ENCODE measurements at regions not wholly inside any gene's neighbourhood (a gene's known extent, or its start where the extent isn't known, plus 50 kb on each side); places are given as distances from the start of the nearest gene placed in this dataset.

DNA sequence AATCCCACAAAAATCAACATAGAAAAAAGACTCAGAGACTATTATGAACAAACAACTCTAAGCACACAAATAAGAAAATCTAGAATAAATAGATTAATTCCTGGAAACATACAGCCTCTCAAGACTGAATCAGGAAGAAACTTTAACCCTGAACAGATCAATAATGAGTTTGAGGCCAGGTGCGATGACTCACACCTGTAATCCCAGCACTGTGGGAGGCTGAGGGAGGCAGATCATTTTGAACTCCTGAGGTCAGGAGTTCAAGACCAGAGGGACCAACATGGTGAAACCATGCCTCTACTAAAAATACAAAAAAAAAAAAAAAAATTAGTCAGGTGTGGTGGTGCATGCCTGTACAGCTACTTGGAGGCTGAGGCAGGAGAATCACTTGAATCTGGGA lies 499.5 kb upstream of the LUZP2 start:
- intact Hi-C loops (cut with DNase I) = no loop called here
- H3K9me3 ChIP-seq = no peaks in the 10 kb centered on the region
- DNase-seq (ENCODE audit: extremely low spot score in 2 of 2) = no peak
- no peaks in the 10 kb centered on the region for H3K27me3 ChIP-seq
- TF ChIP-seq POLR2A (IDR thresholded peaks at IDR 0.05) = no peak
- TF ChIP-seq POLR2AphosphoS5 (IDR thresholded peaks at IDR 0.05; ENCODE audit: insufficient read depth in 1 of 2, low read depth in 1 of 2) = no peak
- TF ChIP-seq, protein P1, sequence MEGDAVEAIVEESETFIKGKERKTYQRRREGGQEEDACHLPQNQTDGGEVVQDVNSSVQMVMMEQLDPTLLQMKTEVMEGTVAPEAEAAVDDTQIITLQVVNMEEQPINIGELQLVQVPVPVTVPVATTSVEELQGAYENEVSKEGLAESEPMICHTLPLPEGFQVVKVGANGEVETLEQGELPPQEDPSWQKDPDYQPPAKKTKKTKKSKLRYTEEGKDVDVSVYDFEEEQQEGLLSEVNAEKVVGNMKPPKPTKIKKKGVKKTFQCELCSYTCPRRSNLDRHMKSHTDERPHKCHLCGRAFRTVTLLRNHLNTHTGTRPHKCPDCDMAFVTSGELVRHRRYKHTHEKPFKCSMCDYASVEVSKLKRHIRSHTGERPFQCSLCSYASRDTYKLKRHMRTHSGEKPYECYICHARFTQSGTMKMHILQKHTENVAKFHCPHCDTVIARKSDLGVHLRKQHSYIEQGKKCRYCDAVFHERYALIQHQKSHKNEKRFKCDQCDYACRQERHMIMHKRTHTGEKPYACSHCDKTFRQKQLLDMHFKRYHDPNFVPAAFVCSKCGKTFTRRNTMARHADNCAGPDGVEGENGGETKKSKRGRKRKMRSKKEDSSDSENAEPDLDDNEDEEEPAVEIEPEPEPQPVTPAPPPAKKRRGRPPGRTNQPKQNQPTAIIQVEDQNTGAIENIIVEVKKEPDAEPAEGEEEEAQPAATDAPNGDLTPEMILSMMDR (IDR thresholded peaks at IDR 0.05) = no peak
- H3K36me3 ChIP-seq = no peaks in the 10 kb centered on the region
- H3K4me1 ChIP-seq = no peaks in the 10 kb centered on the region
- H3K4me3 ChIP-seq = no peak overlapping the region
- no peak overlapping the region for H3K27ac ChIP-seq

DNA sequence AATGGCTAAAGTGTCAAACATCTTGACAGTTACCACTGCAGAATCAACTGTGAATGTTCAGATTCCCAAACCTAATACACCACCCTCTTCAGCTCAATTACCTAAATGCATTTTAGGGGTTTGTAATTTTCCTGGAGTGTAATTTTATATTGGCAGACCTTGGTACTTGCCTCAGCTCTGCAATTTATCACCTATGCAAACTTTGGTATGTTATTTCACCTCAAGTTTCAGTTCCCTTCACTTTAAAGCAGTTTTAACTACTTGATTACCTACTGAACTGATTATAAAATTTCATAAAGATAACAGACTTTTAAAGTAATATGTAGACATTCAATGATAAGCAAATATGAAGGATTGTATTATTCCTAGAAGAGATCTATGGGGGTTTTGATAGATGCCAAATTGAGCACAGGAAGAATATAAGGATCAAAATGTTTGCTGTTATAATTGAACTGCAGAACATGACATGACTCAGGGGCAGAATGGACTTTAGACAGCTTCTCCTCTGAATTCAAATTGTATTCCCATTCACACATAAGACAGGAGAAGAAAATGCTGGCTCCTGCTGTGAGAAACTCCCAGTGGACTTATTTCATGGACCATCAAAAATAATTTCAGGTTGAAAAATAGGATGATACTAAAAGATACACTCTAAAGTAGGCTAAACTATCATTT lies 491.5 kb upstream of the LUZP2 start:
- no peak for DNase-seq (ENCODE audit: extremely low spot score in 2 of 2)
- Histone ChIP-seq H3K4me1 (no peaks in the 10 kb centered on the region), H3K27me3 (no peaks in the 10 kb centered on the region), H3K27ac (no peak overlapping the region), H3K36me3 (no peaks in the 10 kb centered on the region), H3K4me3 (no peak overlapping the region), H3K9me3 (no peaks in the 10 kb centered on the region)
- intact Hi-C loops (cut with DNase I) = no loop called here
- no peak for TF ChIP-seq POLR2AphosphoS5 (IDR thresholded peaks at IDR 0.05; ENCODE audit: insufficient read depth in 1 of 2, low read depth in 1 of 2)
- no peak for TF ChIP-seq POLR2A (IDR thresholded peaks at IDR 0.05)
- TF ChIP-seq, protein P1 (IDR thresholded peaks at IDR 0.05) = no peak

DNA sequence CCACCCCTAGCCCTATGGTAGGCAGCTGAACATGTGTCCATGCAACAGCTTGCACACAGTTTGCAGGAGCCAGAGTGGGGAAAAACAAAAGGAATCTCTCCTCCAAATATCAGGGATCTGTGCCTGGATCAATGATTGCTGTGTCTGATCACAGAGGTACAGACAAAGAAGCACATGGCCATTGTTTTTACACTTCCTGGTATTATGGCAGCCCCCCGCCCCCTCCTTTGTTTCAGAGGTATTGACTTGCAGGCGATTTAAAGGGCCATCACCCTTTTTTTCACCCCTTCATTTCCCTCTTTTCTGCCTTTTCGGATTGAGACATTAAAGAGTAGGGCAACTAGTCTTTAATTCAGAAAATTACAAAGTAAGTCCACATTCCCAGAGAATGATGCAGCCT lies 453.0 kb upstream of the LUZP2 start:
- no peak overlapping the region for H3K4me3 ChIP-seq
- intact Hi-C loops (cut with DNase I) = no loop called here

DNA sequence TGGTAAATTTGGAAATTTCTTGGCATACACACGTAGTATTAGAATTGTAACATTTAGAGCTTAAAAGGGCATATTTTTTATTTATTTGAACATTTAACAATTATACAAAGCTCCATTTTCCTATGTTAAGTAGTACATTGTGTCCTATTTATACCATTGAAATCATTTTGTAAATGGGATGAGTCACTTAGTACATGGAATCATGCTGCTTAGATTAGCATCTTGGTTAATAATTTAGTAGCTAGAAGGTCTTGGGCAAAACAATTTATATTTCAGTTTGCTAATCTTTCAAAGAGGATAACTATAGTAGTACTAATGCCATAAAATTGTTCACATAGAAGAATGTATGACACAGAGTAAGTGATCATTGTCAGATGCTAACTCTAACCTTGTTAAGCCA lies 450.1 kb upstream of the LUZP2 start:
- intact Hi-C loops (cut with DNase I) = no loop called here
- Histone ChIP-seq H3K4me1 (no peaks in the 10 kb centered on the region), H3K9me3 (no peaks in the 10 kb centered on the region), H3K36me3 (no peaks in the 10 kb centered on the region), H3K27ac (no peak overlapping the region), H3K4me3 (no peak overlapping the region), H3K27me3 (no peaks in the 10 kb centered on the region)
- DNase-seq (ENCODE audit: extremely low spot score in 2 of 2) = no peak
- TF ChIP-seq POLR2A (IDR thresholded peaks at IDR 0.05) (no peak), POLR2AphosphoS5 (IDR thresholded peaks at IDR 0.05; ENCODE audit: insufficient read depth in 1 of 2, low read depth in 1 of 2) (no peak)
- TF ChIP-seq, protein P1 (IDR thresholded peaks at IDR 0.05) = no peak

More for the DNA sequence above, 453.0 kb upstream of the LUZP2 start:
- Histone ChIP-seq H3K9me3 (no peaks in the 10 kb centered on the region), H3K27ac (no peak overlapping the region), H3K36me3 (no peaks in the 10 kb centered on the region), H3K27me3 (no peaks in the 10 kb centered on the region), H3K4me1 (no peaks in the 10 kb centered on the region)
- TF ChIP-seq POLR2A (IDR thresholded peaks at IDR 0.05) = no peak
- no peak for TF ChIP-seq POLR2AphosphoS5 (IDR thresholded peaks at IDR 0.05; ENCODE audit: insufficient read depth in 1 of 2, low read depth in 1 of 2)
- TF ChIP-seq, protein P1 (IDR thresholded peaks at IDR 0.05) = no peak
- DNase-seq (ENCODE audit: extremely low spot score in 2 of 2) = no peak

DNA sequence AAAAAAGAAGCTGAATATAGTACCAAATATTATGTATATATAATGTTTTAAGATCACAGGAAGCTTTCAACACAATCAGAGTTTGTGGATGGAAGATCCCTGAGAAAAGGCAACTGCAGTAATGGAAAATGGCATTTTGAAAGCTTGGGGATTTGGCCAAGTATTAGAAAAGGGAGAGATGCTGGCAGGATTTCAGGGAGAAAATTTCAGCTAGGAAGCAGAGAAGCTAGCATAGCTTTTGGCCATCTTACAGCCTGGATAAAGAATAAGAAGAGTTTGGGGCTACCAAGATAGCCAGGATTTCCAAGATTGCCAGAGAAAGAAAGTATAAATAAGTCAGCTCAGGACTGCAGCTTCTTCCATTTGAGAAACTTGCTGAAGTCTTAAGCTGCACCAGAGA lies 440.8 kb upstream of the LUZP2 start:
- H3K27me3 ChIP-seq = no peaks in the 10 kb centered on the region
- no peak for DNase-seq (ENCODE audit: extremely low spot score in 2 of 2)
- H3K36me3 ChIP-seq = no peaks in the 10 kb centered on the region
- no peaks in the 10 kb centered on the region for H3K9me3 ChIP-seq
- H3K27ac ChIP-seq = no peak overlapping the region
- intact Hi-C loops (cut with DNase I) = no loop called here
- no peak overlapping the region for H3K4me3 ChIP-seq
- H3K4me1 ChIP-seq = no peaks in the 10 kb centered on the region
- TF ChIP-seq, protein P1 (IDR thresholded peaks at IDR 0.05) = no peak
- no peak for TF ChIP-seq POLR2A (IDR thresholded peaks at IDR 0.05)
- no peak for TF ChIP-seq POLR2AphosphoS5 (IDR thresholded peaks at IDR 0.05; ENCODE audit: insufficient read depth in 1 of 2, low read depth in 1 of 2)
